GM23338 (cell line): ENCODE measurements at regions not wholly inside any gene's neighbourhood (a gene's known extent, or its start where the extent isn't known, plus 50 kb on each side); places are given as distances from the start of the nearest gene placed in this dataset.

ENCODE experiments used
- CREB1 ChIP-seq: fragments of 250-450 bp; sonication (Bioruptor Pico); IDR thresholded peaks from 2 replicates; pipeline ENCODE4 v1.5.0; 2020; ENCODE audit warnings: low read depth, mild to moderate bottlenecking, moderate library complexity
- CTCF ChIP-seq, 2 experiments: fragments of 200-600 bp in 1 of 2; sonication (generic) in 1 of 2; conservative IDR thresholded peaks; 2 replicates each; pipeline versions ENCODE4 v1.5.1 to v1.6.1; 2016 to 2017; ENCODE audit warnings: antibody characterized with exemption in 2 of 2, low read depth in 2 of 2, mild to moderate bottlenecking in 2 of 2, moderate library complexity in 1 of 2
- ETS1 ChIP-seq: IDR thresholded peaks from 2 replicates; pipeline ENCODE4 v1.6.1; 2016; ENCODE audit warnings: antibody characterized with exemption
- EZH2 ChIP-seq: fragments of 200-600 bp; sonication (generic); IDR thresholded peaks from one replicate; pipeline ENCODE4 v1.8.0; 2017; ENCODE audit warnings: antibody characterized with exemption, mild to moderate bottlenecking, low read depth; ENCODE audit not compliant: unreplicated experiment
- EZH2phosphoT487 ChIP-seq: fragments of 200-600 bp; sonication (generic); IDR thresholded peaks from one replicate; pipeline ENCODE4 v1.8.1; 2018; ENCODE audit warnings: antibody characterized with exemption; ENCODE audit not compliant: unreplicated experiment
- POLR2AphosphoS5 ChIP-seq: IDR thresholded peaks from 2 replicates; pipeline ENCODE4 v1.6.1; 2016; ENCODE audit warnings: antibody characterized with exemption, low read depth
- ZNF114 ChIP-seq: fragments of 250-450 bp; sonication (Bioruptor Pico); IDR thresholded peaks from 2 replicates; pipeline ENCODE4 v1.5.0; 2020; ENCODE audit warnings: mild to moderate bottlenecking, moderate library complexity
- ZNF331 ChIP-seq: fragments of 250-450 bp; sonication (Bioruptor Pico); IDR thresholded peaks from 2 replicates; pipeline ENCODE4 v1.5.0; 2020; ENCODE audit warnings: low read depth, mild to moderate bottlenecking, moderate library complexity
- ZNF462 ChIP-seq: fragments of 250-450 bp; sonication (Bioruptor Pico); IDR thresholded peaks from 2 replicates; pipeline ENCODE4 v1.5.0; 2020; ENCODE audit warnings: mild to moderate bottlenecking, moderate library complexity

- TF ChIP-seq ZNF462 (no peak), CREB1 (no peak), EZH2phosphoT487 (no peak), EZH2 (no peak), ZNF114 (CRISPR knock-in tag) (no peak), ETS1 (no peak), CTCF (conservative IDR thresholded peaks at IDR 0.05; ENCODE audit: low read depth in 2 of 2) (no peak), ZNF331 (CRISPR knock-in tag) (no peak), POLR2AphosphoS5 (no peak)
Measured at GRCh38 chr9:26606756-26607155, 285.8 kb downstream of the CAAP1 start (continued).
